UCSD-AML1 (cell line): ENCODE measurements at regions not wholly inside any gene's neighbourhood (a gene's known extent, or its start where the extent isn't known, plus 50 kb on each side); places are given as distances from the start of the nearest gene placed in this dataset.

Experiments
- DNase-seq: peaks from one replicate; lab custom pipeline; 2025; ENCODE audit not compliant: unreplicated experiment; lab: John Stamatoyannopoulos, UW

- no peak for DNase-seq
Observed at GRCh38 chr10:128863411-128863810, 603.6 kb upstream of the MGMT start.

GRCh38 chr10:128863823-128864405 lies 603.1 kb upstream of the MGMT start:
- DNase-seq = no peak

GRCh38 chr10:128864554-128865295 lies 602.3 kb upstream of the MGMT start:
- DNase-seq = no peak

GRCh38 chr10:128865436-128866195 lies 601.4 kb upstream of the MGMT start:
- DNase-seq = no peak

GRCh38 chr10:128866551-128866950 lies 600.5 kb upstream of the MGMT start:
- DNase-seq = no peak

GRCh38 chr10:128867210-128867609 lies 599.8 kb upstream of the MGMT start:
- no peak for DNase-seq

GRCh38 chr10:128867819-128868218 lies 599.2 kb upstream of the MGMT start:
- DNase-seq = no peak

- DNase-seq = no peak
Observed at GRCh38 chr10:128868481-128868880, 598.6 kb upstream of the MGMT start.

GRCh38 chr10:128869101-128869749 lies 597.8 kb upstream of the MGMT start:
- DNase-seq = no peak

GRCh38 chr10:128870830-128871597 lies 596.0 kb upstream of the MGMT start:
- no peak for DNase-seq

GRCh38 chr10:128871671-128872231 lies 595.3 kb upstream of the MGMT start:
- DNase-seq = no peak

- DNase-seq = no peak
Observed at GRCh38 chr10:128873411-128874054, 593.5 kb upstream of the MGMT start.

- no peak for DNase-seq
Observed at GRCh38 chr10:128874331-128874730, 592.7 kb upstream of the MGMT start.

- no peak for DNase-seq
Observed at GRCh38 chr10:128875030-128875744, 591.9 kb upstream of the MGMT start.

- DNase-seq = no peak
Observed at GRCh38 chr10:128875956-128876736, 590.9 kb upstream of the MGMT start.

- DNase-seq = no peak
Observed at GRCh38 chr10:128877141-128877540, 589.9 kb upstream of the MGMT start.

GRCh38 chr10:128877936-128878335 lies 589.1 kb upstream of the MGMT start:
- no peak for DNase-seq

GRCh38 chr10:128879030-128879429 lies 588.0 kb upstream of the MGMT start:
- no peak for DNase-seq
